ENCODE measurements at regions not wholly inside any gene's neighbourhood (a gene's known extent, or its start where the extent isn't known, plus 50 kb on each side); places are given as distances from the start of the nearest gene placed in this dataset.

- TF ChIP-seq POLR2AphosphoS5 (IDR thresholded peaks at IDR 0.05), result no peak
- TF ChIP-seq, protein P1, sequence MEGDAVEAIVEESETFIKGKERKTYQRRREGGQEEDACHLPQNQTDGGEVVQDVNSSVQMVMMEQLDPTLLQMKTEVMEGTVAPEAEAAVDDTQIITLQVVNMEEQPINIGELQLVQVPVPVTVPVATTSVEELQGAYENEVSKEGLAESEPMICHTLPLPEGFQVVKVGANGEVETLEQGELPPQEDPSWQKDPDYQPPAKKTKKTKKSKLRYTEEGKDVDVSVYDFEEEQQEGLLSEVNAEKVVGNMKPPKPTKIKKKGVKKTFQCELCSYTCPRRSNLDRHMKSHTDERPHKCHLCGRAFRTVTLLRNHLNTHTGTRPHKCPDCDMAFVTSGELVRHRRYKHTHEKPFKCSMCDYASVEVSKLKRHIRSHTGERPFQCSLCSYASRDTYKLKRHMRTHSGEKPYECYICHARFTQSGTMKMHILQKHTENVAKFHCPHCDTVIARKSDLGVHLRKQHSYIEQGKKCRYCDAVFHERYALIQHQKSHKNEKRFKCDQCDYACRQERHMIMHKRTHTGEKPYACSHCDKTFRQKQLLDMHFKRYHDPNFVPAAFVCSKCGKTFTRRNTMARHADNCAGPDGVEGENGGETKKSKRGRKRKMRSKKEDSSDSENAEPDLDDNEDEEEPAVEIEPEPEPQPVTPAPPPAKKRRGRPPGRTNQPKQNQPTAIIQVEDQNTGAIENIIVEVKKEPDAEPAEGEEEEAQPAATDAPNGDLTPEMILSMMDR (IDR thresholded peaks at IDR 0.05; ENCODE audit: poor library complexity, severe bottlenecking), result no peak
- no peak for TF ChIP-seq SMC3 (conservative IDR thresholded peaks at IDR 0.05; ENCODE audit: poor library complexity)
- TF ChIP-seq MXI1 (conservative IDR thresholded peaks at IDR 0.05; ENCODE audit: poor library complexity, severe bottlenecking), result no peak
- no peak for TF ChIP-seq RAD21 (conservative IDR thresholded peaks at IDR 0.05)
- TF ChIP-seq EP300 (conservative IDR thresholded peaks at IDR 0.05; ENCODE audit: poor library complexity, severe bottlenecking), result no peak
These were observed 220.7 kb downstream of the TTC6 start for GRCh38 chr14:37816135-37816534.

All from neural cell (in vitro differentiated cells).